ENCODE measurements at regions not wholly inside any gene's neighbourhood (a gene's known extent, or its start where the extent isn't known, plus 50 kb on each side); places are given as distances from the start of the nearest gene placed in this dataset.

DNA sequence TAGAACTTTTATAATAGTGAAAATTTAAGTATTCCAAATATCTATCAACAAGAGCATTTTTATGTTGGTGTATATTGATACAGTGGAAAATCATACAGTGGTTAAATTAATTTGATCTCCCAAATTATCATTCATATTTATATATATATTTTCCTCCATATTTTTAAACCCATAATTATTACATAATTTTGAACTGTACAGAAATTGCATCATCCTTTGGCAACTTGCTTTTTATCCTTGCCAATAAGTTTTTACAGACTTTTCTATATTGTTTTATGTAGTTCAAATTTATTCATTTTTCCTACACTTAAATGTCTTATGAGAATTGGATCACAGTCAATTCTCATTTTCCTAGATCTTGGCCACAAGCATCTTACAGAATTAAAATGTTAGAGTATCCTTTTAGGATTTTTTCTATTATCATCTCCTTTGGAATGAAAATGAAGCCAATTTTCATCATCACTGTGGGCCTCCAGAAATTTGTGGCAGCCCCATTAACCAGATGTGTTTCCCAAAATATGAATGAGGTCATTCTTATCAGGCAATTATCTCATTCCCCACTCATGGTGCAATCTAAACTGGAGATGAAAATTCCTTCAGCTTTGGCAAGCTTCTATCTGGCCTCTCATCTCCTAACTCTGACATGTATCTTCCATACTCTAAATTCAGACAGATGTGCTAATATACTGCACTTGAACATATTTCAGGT lies 94.2 kb upstream of the DLGAP1 start:
- H3K9me3 Mint-ChIP-seq: peaks cover 0 to 9% (median 0%) of the 10 kb centered on the region in 7 donors
- TF ChIP-seq, protein P1, sequence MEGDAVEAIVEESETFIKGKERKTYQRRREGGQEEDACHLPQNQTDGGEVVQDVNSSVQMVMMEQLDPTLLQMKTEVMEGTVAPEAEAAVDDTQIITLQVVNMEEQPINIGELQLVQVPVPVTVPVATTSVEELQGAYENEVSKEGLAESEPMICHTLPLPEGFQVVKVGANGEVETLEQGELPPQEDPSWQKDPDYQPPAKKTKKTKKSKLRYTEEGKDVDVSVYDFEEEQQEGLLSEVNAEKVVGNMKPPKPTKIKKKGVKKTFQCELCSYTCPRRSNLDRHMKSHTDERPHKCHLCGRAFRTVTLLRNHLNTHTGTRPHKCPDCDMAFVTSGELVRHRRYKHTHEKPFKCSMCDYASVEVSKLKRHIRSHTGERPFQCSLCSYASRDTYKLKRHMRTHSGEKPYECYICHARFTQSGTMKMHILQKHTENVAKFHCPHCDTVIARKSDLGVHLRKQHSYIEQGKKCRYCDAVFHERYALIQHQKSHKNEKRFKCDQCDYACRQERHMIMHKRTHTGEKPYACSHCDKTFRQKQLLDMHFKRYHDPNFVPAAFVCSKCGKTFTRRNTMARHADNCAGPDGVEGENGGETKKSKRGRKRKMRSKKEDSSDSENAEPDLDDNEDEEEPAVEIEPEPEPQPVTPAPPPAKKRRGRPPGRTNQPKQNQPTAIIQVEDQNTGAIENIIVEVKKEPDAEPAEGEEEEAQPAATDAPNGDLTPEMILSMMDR (IDR thresholded peaks at IDR 0.05): no peak
- Histone ChIP-seq H4K20me1 (ENCODE audit: insufficient read depth, low read length) (no peaks in the 10 kb centered on the region), H3K4me1 (ENCODE audit: control insufficient read depth in 1 of 2, insufficient read depth in 2 of 2, low read length in 2 of 2) (no peaks in the 10 kb centered on the region), H3K27ac (ENCODE audit: low read depth in 1 of 2, low read length in 2 of 2) (no peak overlapping the region), H3K4me2 (replicated peaks; ENCODE audit: extremely low read depth, low read length, poor library complexity, severe bottlenecking) (no peak overlapping the region), H2AFZ (ENCODE audit: insufficient read depth, low read depth, low read length, poor library complexity, severe bottlenecking) (no peak overlapping the region), H3K9ac (ENCODE audit: insufficient read depth, low read length, poor library complexity, severe bottlenecking) (no peak overlapping the region), H3K36me3 (replicated peaks in 1 of 2; ENCODE audit: control insufficient read depth in 1 of 2, insufficient read depth in 2 of 2, low read length in 2 of 2) (no peaks in the 10 kb centered on the region), H3K79me2 (ENCODE audit: insufficient read depth, low read length) (no peaks in the 10 kb centered on the region), H3K27me3 (ENCODE audit: control insufficient read depth in 2 of 2, insufficient read depth in 2 of 2, low read length in 2 of 2) (no peaks in the 10 kb centered on the region), H3K9me3 (replicated peaks in 1 of 2; ENCODE audit: control insufficient read depth in 1 of 2, insufficient read depth in 1 of 2, low read length in 2 of 2) (peaks cover 7 to 11% of the 10 kb centered on the region in 2 donors), H3K4me3 (replicated peaks in 1 of 3; ENCODE audit: low read depth in 2 of 3, low read length in 3 of 3) (no peak overlapping the region)
- intact Hi-C loops (cut with micrococcal nuclease): no loop called here
- H3K4me3 Mint-ChIP-seq: no peak overlapping the region
- no peak overlapping the region for H3K27ac Mint-ChIP-seq
- H3K36me3 Mint-ChIP-seq: no peaks in the 10 kb centered on the region
- no peak for DNase-seq
- no peaks in the 10 kb centered on the region for H3K27me3 Mint-ChIP-seq (ENCODE audit: low read depth in 3 of 3)
- no peaks in the 10 kb centered on the region for H3K4me1 Mint-ChIP-seq

DNA sequence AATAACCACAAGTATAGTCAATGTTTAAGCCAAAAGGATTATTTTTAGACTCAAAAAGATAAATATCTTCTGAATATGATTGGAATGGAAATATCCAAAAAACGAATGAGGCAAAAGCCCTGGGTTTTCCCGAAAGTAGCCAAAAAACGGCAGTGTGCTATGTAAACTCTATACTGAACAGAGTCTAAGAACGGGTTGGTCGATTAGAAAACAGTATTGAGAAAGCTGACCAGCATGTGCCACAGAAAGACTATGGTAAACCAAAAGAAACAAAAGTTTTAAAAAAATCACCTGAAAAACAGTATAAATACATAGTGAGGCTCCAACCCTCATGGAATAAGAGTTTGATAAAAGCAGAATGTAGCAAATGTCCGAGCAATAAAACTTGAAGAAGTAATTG lies 92.0 kb upstream of the DLGAP1 start:
- no peaks in the 10 kb centered on the region for H3K27me3 ChIP-seq (ENCODE audit: control insufficient read depth in 2 of 2, insufficient read depth in 2 of 2, low read length in 2 of 2)
- H3K4me3 ChIP-seq (replicated peaks in 1 of 3; ENCODE audit: low read depth in 2 of 3, low read length in 3 of 3): no peak overlapping the region
- H3K9me3 ChIP-seq (replicated peaks in 1 of 2; ENCODE audit: control insufficient read depth in 1 of 2, insufficient read depth in 1 of 2, low read length in 2 of 2): peaks cover 6 to 7% of the 10 kb centered on the region in 2 donors
- Mint-ChIP-seq H3K4me1 (no peaks in the 10 kb centered on the region), H3K27ac (no peak overlapping the region), H3K4me3 (no peak overlapping the region), H3K27me3 (ENCODE audit: low read depth in 3 of 3) (no peaks in the 10 kb centered on the region), H3K36me3 (no peaks in the 10 kb centered on the region), H3K9me3 (peaks cover 0 to 10% (median 0%) of the 10 kb centered on the region in 7 donors)
- H3K4me2 ChIP-seq (replicated peaks; ENCODE audit: extremely low read depth, low read length, poor library complexity, severe bottlenecking): no peak overlapping the region
- H3K79me2 ChIP-seq (ENCODE audit: insufficient read depth, low read length): no peaks in the 10 kb centered on the region
- no peaks in the 10 kb centered on the region for H3K36me3 ChIP-seq (replicated peaks in 1 of 2; ENCODE audit: control insufficient read depth in 1 of 2, insufficient read depth in 2 of 2, low read length in 2 of 2)
- intact Hi-C loops (cut with micrococcal nuclease): no loop called here
- H3K4me1 ChIP-seq (ENCODE audit: control insufficient read depth in 1 of 2, insufficient read depth in 2 of 2, low read length in 2 of 2): no peaks in the 10 kb centered on the region
- no peak for DNase-seq
- no peak overlapping the region for H3K9ac ChIP-seq (ENCODE audit: insufficient read depth, low read length, poor library complexity, severe bottlenecking)
- H2AFZ ChIP-seq (ENCODE audit: insufficient read depth, low read depth, low read length, poor library complexity, severe bottlenecking): no peak overlapping the region
- no peaks in the 10 kb centered on the region for H4K20me1 ChIP-seq (ENCODE audit: insufficient read depth, low read length)
- TF ChIP-seq, protein P1 (IDR thresholded peaks at IDR 0.05): no peak
- no peak overlapping the region for H3K27ac ChIP-seq (ENCODE audit: low read depth in 1 of 2, low read length in 2 of 2)
- WGBS (ENCODE audit: insufficient coverage): 88% methylated on average over 3 of the region's 6 CpGs
